ENCODE measurements at regions not wholly inside any gene's neighbourhood (a gene's known extent, or its start where the extent isn't known, plus 50 kb on each side); places are given as distances from the start of the nearest gene placed in this dataset.

GRCh38 chr19:31147234-31147633, 202.0 kb downstream of the TSHZ3 start:
- Histone ChIP-seq H3K9me3 (ENCODE audit: control insufficient read depth, low read length) (no peaks in the 10 kb centered on the region), H3K27ac (ENCODE audit: low read depth, low read length) (no peak overlapping the region), H3K4me1 (ENCODE audit: control insufficient read depth, insufficient read depth, low read length) (no peaks in the 10 kb centered on the region), H3K9ac (ENCODE audit: extremely low read depth, low read length, poor library complexity, severe bottlenecking) (no peak overlapping the region), H3K4me3 (ENCODE audit: low read length) (no peak overlapping the region), H3K36me3 (ENCODE audit: control insufficient read depth, insufficient read depth, low read length) (no peaks in the 10 kb centered on the region), H3K27me3 (ENCODE audit: control insufficient read depth, insufficient read depth, low read length, poor library complexity, severe bottlenecking) (no peaks in the 10 kb centered on the region)
- Mint-ChIP-seq H3K27ac (no peak overlapping the region), H3K36me3 (ENCODE audit: low read depth) (no peaks in the 10 kb centered on the region), H3K9me3 (no peaks in the 10 kb centered on the region), H3K4me1 (no peaks in the 10 kb centered on the region), H3K27me3 (ENCODE audit: insufficient read depth) (peaks cover 2% of the 10 kb centered on the region), H3K4me3 (no peak overlapping the region)
- 85 to 100% methylated on average over 1 to 2 of the region's 2 CpGs for WGBS, 2 experiments (ENCODE audit: insufficient coverage in 1 of 2, insufficient read length in 1 of 2)
- no peak for TF ChIP-seq CTCF (conservative IDR thresholded peaks at IDR 0.05)
- no peak for DNase-seq

- DNase-seq = no peak
- H3K4me3 Mint-ChIP-seq = no peak overlapping the region
- H3K4me1 ChIP-seq (ENCODE audit: control insufficient read depth, insufficient read depth, low read length) = no peaks in the 10 kb centered on the region
- no peak overlapping the region for H3K27ac Mint-ChIP-seq
- H3K27ac ChIP-seq (ENCODE audit: low read depth, low read length) = no peak overlapping the region
- no peaks in the 10 kb centered on the region for H3K27me3 ChIP-seq (ENCODE audit: control insufficient read depth, insufficient read depth, low read length, poor library complexity, severe bottlenecking)
- H3K36me3 ChIP-seq (ENCODE audit: control insufficient read depth, insufficient read depth, low read length) = no peaks in the 10 kb centered on the region
- 91 to 97% methylated on average over 7 to 16 of the region's 16 CpGs for WGBS, 2 experiments (ENCODE audit: insufficient coverage in 1 of 2, insufficient read length in 1 of 2)
- no peaks in the 10 kb centered on the region for H3K9me3 ChIP-seq (ENCODE audit: control insufficient read depth, low read length)
- no peaks in the 10 kb centered on the region for H3K9me3 Mint-ChIP-seq
- no peak overlapping the region for H3K9ac ChIP-seq (ENCODE audit: extremely low read depth, low read length, poor library complexity, severe bottlenecking)
- no peaks in the 10 kb centered on the region for H3K36me3 Mint-ChIP-seq (ENCODE audit: low read depth)
- H3K4me3 ChIP-seq (ENCODE audit: low read length) = no peak overlapping the region
- no peaks in the 10 kb centered on the region for H3K4me1 Mint-ChIP-seq
- no peak for TF ChIP-seq CTCF (conservative IDR thresholded peaks at IDR 0.05)
- peaks cover 2% of the 10 kb centered on the region for H3K27me3 Mint-ChIP-seq (ENCODE audit: insufficient read depth)
Measured at GRCh38 chr19:31146546-31147183, 202.6 kb downstream of the TSHZ3 start.

GRCh38 chr19:31146015-31146414, 203.2 kb downstream of the TSHZ3 start:
- no peak overlapping the region for H3K27ac Mint-ChIP-seq
- no peaks in the 10 kb centered on the region for H3K36me3 ChIP-seq (ENCODE audit: control insufficient read depth, insufficient read depth, low read length)
- DNase-seq = no peak
- WGBS, 2 experiments (ENCODE audit: insufficient coverage in 1 of 2, insufficient read length in 1 of 2) = 95 to 99% methylated on average over 13 of the region's 13 CpGs
- no peak overlapping the region for H3K9ac ChIP-seq (ENCODE audit: extremely low read depth, low read length, poor library complexity, severe bottlenecking)
- H3K27me3 Mint-ChIP-seq (ENCODE audit: insufficient read depth) = peaks cover 2% of the 10 kb centered on the region
- no peaks in the 10 kb centered on the region for H3K27me3 ChIP-seq (ENCODE audit: control insufficient read depth, insufficient read depth, low read length, poor library complexity, severe bottlenecking)
- no peaks in the 10 kb centered on the region for H3K9me3 Mint-ChIP-seq
- H3K4me1 Mint-ChIP-seq = no peaks in the 10 kb centered on the region
- H3K4me3 ChIP-seq (ENCODE audit: low read length) = no peak overlapping the region
- no peaks in the 10 kb centered on the region for H3K4me1 ChIP-seq (ENCODE audit: control insufficient read depth, insufficient read depth, low read length)
- no peak overlapping the region for H3K4me3 Mint-ChIP-seq
- H3K36me3 Mint-ChIP-seq (ENCODE audit: low read depth) = no peaks in the 10 kb centered on the region
- no peak overlapping the region for H3K27ac ChIP-seq (ENCODE audit: low read depth, low read length)
- H3K9me3 ChIP-seq (ENCODE audit: control insufficient read depth, low read length) = no peaks in the 10 kb centered on the region
- no peak for TF ChIP-seq CTCF (conservative IDR thresholded peaks at IDR 0.05)

Data from endodermal cell (in vitro differentiated cells).